Astrocyte (in vitro differentiated cells and primary cell): ENCODE measurements at regions not wholly inside any gene's neighbourhood (a gene's known extent, or its start where the extent isn't known, plus 50 kb on each side); places are given as distances from the start of the nearest gene placed in this dataset.
A peak's percentile ranks its signal among the peaks of the same experiment; 100 is the strongest.

Experiments used
- DNase-seq: peaks from one replicate; pipeline ENCODE4 v3.0.0-alpha.2; 2010; ENCODE audit warnings: low read depth
- FAIRE-seq: peaks from 2 replicates; lab custom pipeline; 2011; peaks lifted over from hg19 to GRCh38; lab: Jason Lieb, UNC
- H2AFZ ChIP-seq: 2 replicates; pipeline ENCODE4 v1.6.0; 2012; ENCODE audit warnings: low read depth, low read length, inconsistent platforms
- H3K27ac ChIP-seq: 2 replicates; pipeline ENCODE4 v1.5.1; 2011; ENCODE audit warnings: low read depth, low read length, inconsistent platforms
- H3K27me3 ChIP-seq: 2 replicates; pipeline ENCODE4 v1.6.0; 2011; ENCODE audit warnings: low read length, inconsistent platforms; ENCODE audit not compliant: insufficient read depth
- H3K36me3 ChIP-seq: 2 replicates; pipeline ENCODE4 v1.5.1; 2011; ENCODE audit warnings: low read length, inconsistent platforms; ENCODE audit not compliant: insufficient read depth
- H3K4me1 ChIP-seq: 2 replicates; pipeline ENCODE4 v1.5.1; 2011; ENCODE audit warnings: low read length, inconsistent platforms; ENCODE audit not compliant: insufficient read depth
- H3K4me2 ChIP-seq: 2 replicates; pipeline ENCODE4 v1.6.0; 2012; ENCODE audit warnings: low read length, inconsistent platforms
- H3K4me3 ChIP-seq: 2 replicates; pipeline ENCODE4 v1.5.1; 2011; ENCODE audit warnings: low read depth, mild to moderate bottlenecking, low read length, inconsistent platforms; ENCODE audit not compliant: insufficient read depth
- H3K79me2 ChIP-seq: 2 replicates; pipeline ENCODE4 v1.6.0; 2012; ENCODE audit warnings: mild to moderate bottlenecking, low read length, inconsistent platforms; ENCODE audit not compliant: insufficient read depth
- H3K9ac ChIP-seq: 2 replicates; pipeline ENCODE4 v1.6.0; 2012; ENCODE audit warnings: mild to moderate bottlenecking, low read length, inconsistent platforms
- H3K9me3 ChIP-seq: 2 replicates; pipeline ENCODE4 v1.5.1; 2012; ENCODE audit warnings: low read depth, mild to moderate bottlenecking, low read length, inconsistent platforms; ENCODE audit not compliant: insufficient read depth
- H4K20me1 ChIP-seq: 2 replicates; pipeline ENCODE4 v1.6.0; 2012; ENCODE audit warnings: low read length, inconsistent platforms; ENCODE audit not compliant: insufficient read depth
- H3K27ac Mint-ChIP-seq: one replicate; pipeline ENCODE4 v1.8.0; 2021; ENCODE audit warnings: mild to moderate bottlenecking, mixed read lengths; ENCODE audit not compliant: unreplicated experiment
- H3K27me3 Mint-ChIP-seq: one replicate; pipeline ENCODE4 v1.8.0; 2021; ENCODE audit warnings: low read depth, mixed read lengths; ENCODE audit not compliant: unreplicated experiment
- H3K36me3 Mint-ChIP-seq: one replicate; pipeline ENCODE4 v1.8.0; 2021; ENCODE audit warnings: low read depth, mixed read lengths; ENCODE audit not compliant: unreplicated experiment
- H3K4me1 Mint-ChIP-seq: one replicate; pipeline ENCODE4 v1.8.0; 2021; ENCODE audit warnings: low read depth, mixed read lengths; ENCODE audit not compliant: unreplicated experiment
- H3K4me3 Mint-ChIP-seq: one replicate; pipeline ENCODE4 v1.8.0; 2021; ENCODE audit warnings: mild to moderate bottlenecking, moderate library complexity, mixed read lengths; ENCODE audit not compliant: unreplicated experiment
- H3K9me3 Mint-ChIP-seq: one replicate; pipeline ENCODE4 v1.8.0; 2021; ENCODE audit warnings: mild to moderate bottlenecking, mixed read lengths; ENCODE audit not compliant: unreplicated experiment
- CTCF ChIP-seq: IDR thresholded peaks from 2 replicates; pipeline ENCODE4 v1.5.1; 2011; ENCODE audit warnings: low read depth, mild to moderate bottlenecking, inconsistent platforms, low read length, moderate library complexity; ENCODE audit not compliant: insufficient read depth
- EZH2 ChIP-seq: IDR thresholded peaks from 2 replicates; pipeline ENCODE4 v1.6.1; 2012; ENCODE audit warnings: mild to moderate bottlenecking, low read length, inconsistent platforms; ENCODE audit not compliant: insufficient read depth

GRCh38 chr7:121480566-121481335, 84.6 kb upstream of the FAM3C start:
- no peaks in the 10 kb centered on the region for H3K36me3 Mint-ChIP-seq
- H3K9me3 ChIP-seq: no peaks in the 10 kb centered on the region
- H3K27me3 Mint-ChIP-seq: no peaks in the 10 kb centered on the region
- peak overlapping the region; percentile 48 for H3K27ac Mint-ChIP-seq
- H3K79me2 ChIP-seq: no peaks in the 10 kb centered on the region
- no peak overlapping the region for H3K9ac ChIP-seq
- H3K4me3 ChIP-seq: no peak overlapping the region
- FAIRE-seq (no peak), DNase-seq (no peak)
- H2AFZ ChIP-seq: peak overlapping the region; percentile 20
- peak overlapping the region; percentile 6 for H3K4me3 Mint-ChIP-seq
- H3K36me3 ChIP-seq: no peaks in the 10 kb centered on the region
- peaks cover 12% of the 10 kb centered on the region for H3K4me1 Mint-ChIP-seq
- H3K4me2 ChIP-seq: peak overlapping the region; percentile 51
- no peak overlapping the region for H3K27ac ChIP-seq
- no peaks in the 10 kb centered on the region for H4K20me1 ChIP-seq
- no peaks in the 10 kb centered on the region for H3K9me3 Mint-ChIP-seq
- TF ChIP-seq EZH2 (no peak), CTCF (no peak)
- no peaks in the 10 kb centered on the region for H3K27me3 ChIP-seq
- no peaks in the 10 kb centered on the region for H3K4me1 ChIP-seq

- Histone ChIP-seq H4K20me1 (no peaks in the 10 kb centered on the region), H3K4me3 (no peak overlapping the region), H3K9ac (no peak overlapping the region), H3K27me3 (no peaks in the 10 kb centered on the region), H3K36me3 (no peaks in the 10 kb centered on the region), H3K79me2 (no peaks in the 10 kb centered on the region), H3K4me1 (no peaks in the 10 kb centered on the region), H3K27ac (no peak overlapping the region), H3K9me3 (no peaks in the 10 kb centered on the region), H2AFZ (peak overlapping the region; percentile 20), H3K4me2 (peak overlapping the region; percentile 51)
- FAIRE-seq: no peak
- H3K27ac Mint-ChIP-seq: no peak overlapping the region
- no peaks in the 10 kb centered on the region for H3K36me3 Mint-ChIP-seq
- TF ChIP-seq EZH2 (no peak), CTCF (no peak)
- no peaks in the 10 kb centered on the region for H3K27me3 Mint-ChIP-seq
- DNase-seq: no peak
- peak overlapping the region; percentile 6 for H3K4me3 Mint-ChIP-seq
- no peaks in the 10 kb centered on the region for H3K9me3 Mint-ChIP-seq
- H3K4me1 Mint-ChIP-seq: peaks cover 12% of the 10 kb centered on the region
Observed at GRCh38 chr7:121480058-121480457, 84.0 kb upstream of the FAM3C start.

GRCh38 chr7:121479466-121479865, 83.4 kb upstream of the FAM3C start:
- TF ChIP-seq EZH2 (no peak), CTCF (no peak)
- no peaks in the 10 kb centered on the region for H3K79me2 ChIP-seq
- Mint-ChIP-seq H3K9me3 (no peaks in the 10 kb centered on the region), H3K27ac (no peak overlapping the region), H3K36me3 (no peaks in the 10 kb centered on the region), H3K4me3 (no peak overlapping the region), H3K4me1 (peaks cover 12% of the 10 kb centered on the region), H3K27me3 (no peaks in the 10 kb centered on the region)
- no peak overlapping the region for H3K9ac ChIP-seq
- no peaks in the 10 kb centered on the region for H3K4me1 ChIP-seq
- no peak overlapping the region for H3K27ac ChIP-seq
- H3K4me2 ChIP-seq: no peak overlapping the region
- H4K20me1 ChIP-seq: no peaks in the 10 kb centered on the region
- H3K4me3 ChIP-seq: no peak overlapping the region
- no peaks in the 10 kb centered on the region for H3K9me3 ChIP-seq
- no peaks in the 10 kb centered on the region for H3K36me3 ChIP-seq
- DNase-seq (no peak), FAIRE-seq (no peak)
- H2AFZ ChIP-seq: no peak overlapping the region
- no peaks in the 10 kb centered on the region for H3K27me3 ChIP-seq
